NK-92 treated with Interleukin-12 subunit alpha and Interleukin-12 subunit beta, amount 100 ng/mL, for 24 hours (cell line): ENCODE measurements at regions not wholly inside any gene's neighbourhood (a gene's known extent, or its start where the extent isn't known, plus 50 kb on each side); places are given as distances from the start of the nearest gene placed in this dataset.
A peak's percentile ranks its signal among the peaks of the same experiment; 100 is the strongest.

ENCODE experiments used
- DNase-seq: peaks from one replicate; lab custom pipeline; 2025; lab: John Stamatoyannopoulos, UW

GRCh38 chr15:97703400-97703799 lies 257.1 kb upstream of the ARRDC4 start:
- no peak for DNase-seq

- DNase-seq: no peak
These were observed 254.4 kb upstream of the ARRDC4 start for GRCh38 chr15:97706059-97706458.

GRCh38 chr15:97708252-97708651 lies 252.3 kb upstream of the ARRDC4 start:
- no peak for DNase-seq

GRCh38 chr15:97712530-97712929 lies 248.0 kb upstream of the ARRDC4 start:
- no peak for DNase-seq

- no peak for DNase-seq
These were observed 242.7 kb upstream of the ARRDC4 start for GRCh38 chr15:97717806-97718205.

- DNase-seq: no peak
These were observed 242.0 kb upstream of the ARRDC4 start for GRCh38 chr15:97718509-97718908.

GRCh38 chr15:97728791-97729190 lies 231.7 kb upstream of the ARRDC4 start:
- no peak for DNase-seq

GRCh38 chr15:97729270-97729669 lies 231.2 kb upstream of the ARRDC4 start:
- DNase-seq: no peak

- DNase-seq: no peak
These were observed 230.2 kb upstream of the ARRDC4 start for GRCh38 chr15:97730315-97730714.

- DNase-seq: no peak
These were observed 228.6 kb upstream of the ARRDC4 start for GRCh38 chr15:97731859-97732258.

- no peak for DNase-seq
These were observed 227.1 kb upstream of the ARRDC4 start for GRCh38 chr15:97733373-97733772.

- DNase-seq: no peak
These were observed 223.8 kb upstream of the ARRDC4 start for GRCh38 chr15:97736748-97737147.

GRCh38 chr15:97745481-97746071 lies 214.9 kb upstream of the ARRDC4 start:
- peak; percentile 14 for DNase-seq

GRCh38 chr15:97747342-97747741 lies 213.2 kb upstream of the ARRDC4 start:
- no peak for DNase-seq

- DNase-seq: no peak
These were observed 211.9 kb upstream of the ARRDC4 start for GRCh38 chr15:97748576-97748975.

- DNase-seq: no peak
These were observed 210.4 kb upstream of the ARRDC4 start for GRCh38 chr15:97750060-97750459.

- DNase-seq: no peak
These were observed 204.8 kb upstream of the ARRDC4 start for GRCh38 chr15:97755726-97756125.

GRCh38 chr15:97759363-97759762 lies 201.1 kb upstream of the ARRDC4 start:
- DNase-seq: no peak

GRCh38 chr15:97761110-97761509 lies 199.4 kb upstream of the ARRDC4 start:
- DNase-seq: no peak

- DNase-seq: no peak
These were observed 177.3 kb upstream of the ARRDC4 start for GRCh38 chr15:97783240-97783639.

GRCh38 chr15:97786741-97787140 lies 173.8 kb upstream of the ARRDC4 start:
- DNase-seq: no peak

- no peak for DNase-seq
These were observed 170.3 kb upstream of the ARRDC4 start for GRCh38 chr15:97790180-97790579.

- no peak for DNase-seq
These were observed 168.4 kb upstream of the ARRDC4 start for GRCh38 chr15:97791824-97792792.
